SK-N-SH (cell line): ENCODE measurements at regions not wholly inside any gene's neighbourhood (a gene's known extent, or its start where the extent isn't known, plus 50 kb on each side); places are given as distances from the start of the nearest gene placed in this dataset.

ENCODE experiments used
- CTCF ChIA-PET: fragments of 300-600, 350-600 bp; formaldehyde crosslinking; extraction: SDS; loops from one replicate; lab custom pipeline; 2021; lab: Yijun Ruan, JAX
- POLR2A ChIA-PET: fragments of 350-600 bp; sonication (Branson Sonifier 250); formaldehyde crosslinking; extraction: SDS; loops from one replicate; lab custom pipeline; 2020; ENCODE audit warnings: antibody characterized with exemption, inconsistent platforms; lab: Yijun Ruan, JAX
- DNase-seq: peaks from one replicate; pipeline ENCODE4 v3.0.0; 2012
- H2AFZ ChIP-seq: fragments of 200-600 bp; sonication (generic); 2 replicates; pipeline ENCODE4 v1.8.1; 2016; ENCODE audit warnings: antibody characterized with exemption, mild to moderate bottlenecking, low read depth
- H3F3A ChIP-seq: fragments of 200-600 bp; sonication (generic); replicated peaks from 2 replicates; pipeline ENCODE3; 2016; ENCODE audit warnings: antibody characterized with exemption, mild to moderate bottlenecking; ENCODE audit not compliant: insufficient read depth
- H3K27ac ChIP-seq, 2 experiments: fragments of 200-500 bp in 1 of 2; fragments of 200-600 bp in 1 of 2; sonication (Bioruptor generic) in 1 of 2; sonication (generic), shearing (Covaris generic) in 1 of 2; 2 replicates each; pipeline versions ENCODE4 v1.5.1 to v1.6.1; 2014 to 2016; ENCODE audit warnings: low read depth in 2 of 2, inconsistent platforms in 1 of 2, low read length in 1 of 2, mild to moderate bottlenecking in 1 of 2, mixed read lengths in 1 of 2
- H3K27me3 ChIP-seq: fragments of 200-600 bp; sonication (generic), shearing (Covaris generic); 2 replicates; pipeline ENCODE4 v1.6.1; 2016; ENCODE audit warnings: mixed run types; ENCODE audit not compliant: insufficient read depth
- H3K36me3 ChIP-seq, 2 experiments: fragments of 200-500 bp in 1 of 2; fragments of 200-600 bp in 1 of 2; sonication (Bioruptor generic) in 1 of 2; sonication (generic) in 1 of 2; replicated peaks in 1 of 2; 2 replicates each; pipeline versions ENCODE3 to v1.5.1; 2014 to 2016; ENCODE audit warnings: low read length in 1 of 2, mild to moderate bottlenecking in 1 of 2; ENCODE audit not compliant: insufficient read depth in 2 of 2, control insufficient read depth in 1 of 2
- H3K4me1 ChIP-seq, 2 experiments: fragments of 200-500 bp in 1 of 2; fragments of 200-600 bp in 1 of 2; sonication (Bioruptor generic) in 1 of 2; sonication (generic), shearing (Covaris generic) in 1 of 2; 2 replicates each; pipeline versions ENCODE4 v1.5.1 to v1.6.1; 2014 to 2016; ENCODE audit warnings: low read depth in 1 of 2, low read length in 1 of 2, mixed run types in 1 of 2; ENCODE audit not compliant: insufficient read depth in 2 of 2, control insufficient read depth in 1 of 2
- H3K4me2 ChIP-seq: fragments of 200-600 bp; sonication (generic), shearing (Covaris generic); 2 replicates; pipeline ENCODE4 v1.6.1; 2017; ENCODE audit warnings: mixed run types
- H3K4me3 ChIP-seq, 2 experiments: fragments of 200-500 bp in 1 of 2; fragments of 200-600 bp in 1 of 2; sonication (Bioruptor generic) in 1 of 2; sonication (generic), shearing (Covaris generic) in 1 of 2; 2 replicates each; pipeline versions ENCODE4 v1.5.1 to v1.8.1; 2014 to 2016; ENCODE audit warnings: low read depth in 2 of 2, inconsistent platforms in 1 of 2, low read length in 1 of 2, mild to moderate bottlenecking in 1 of 2, mixed read lengths in 1 of 2, moderate library complexity in 1 of 2
- H3K79me2 ChIP-seq: fragments of 200-600 bp; sonication (generic); 2 replicates; pipeline ENCODE4 v1.8.1; 2017; ENCODE audit warnings: mild to moderate bottlenecking; ENCODE audit not compliant: insufficient read depth
- H3K9ac ChIP-seq: fragments of 200-600 bp; sonication (generic); 2 replicates; pipeline ENCODE4 v1.6.1; 2017; ENCODE audit warnings: mixed run types
- H3K9me2 ChIP-seq: fragments of 200-600 bp; sonication (generic); 2 replicates; pipeline ENCODE4 v1.6.1; 2017; ENCODE audit warnings: mixed run types
- H3K9me3 ChIP-seq: fragments of 200-600 bp; sonication (generic); 2 replicates; pipeline ENCODE4 v1.6.1; 2017; ENCODE audit warnings: mixed run types, mild to moderate bottlenecking, moderate library complexity
- H4K20me1 ChIP-seq: fragments of 200-600 bp; sonication (generic); 2 replicates; pipeline ENCODE4 v1.6.1; 2017; ENCODE audit warnings: mild to moderate bottlenecking, mixed run types; ENCODE audit not compliant: insufficient read depth
- CHD2 ChIP-seq: fragments of 150-350 bp; IDR thresholded peaks from 2 replicates; pipeline ENCODE4 v1.6.1; 2018; ENCODE audit warnings: low read length; ENCODE audit not compliant: partially characterized antibody
- FOSL2 ChIP-seq: IDR thresholded peaks from 2 replicates; pipeline ENCODE4 v1.4.0; 2012; ENCODE audit warnings: low read depth, mild to moderate bottlenecking, moderate library complexity, borderline replicate concordance
- FOXJ3 ChIP-seq: sonication (generic); formaldehyde crosslinking; IDR thresholded peaks from 2 replicates; pipeline ENCODE4 v1.5.1; 2020; ENCODE audit warnings: mild to moderate bottlenecking, missing genetic modification reagents
- FOXM1 ChIP-seq: IDR thresholded peaks from 2 replicates; pipeline ENCODE4 v1.4.0; 2012; ENCODE audit warnings: low read depth, mild to moderate bottlenecking
- GABPA ChIP-seq: IDR thresholded peaks from 2 replicates; pipeline ENCODE4 v1.4.0; 2012; ENCODE audit warnings: low read depth, mild to moderate bottlenecking
- GATA2 ChIP-seq: sonication (generic); formaldehyde crosslinking; IDR thresholded peaks from 2 replicates; pipeline ENCODE4 v1.5.0; 2020; ENCODE audit warnings: mild to moderate bottlenecking, missing genetic modification reagents
- JUND ChIP-seq: IDR thresholded peaks from 2 replicates; pipeline ENCODE4 v1.4.0; 2012
- MXI1 ChIP-seq: IDR thresholded peaks from 2 replicates; pipeline ENCODE4 v1.6.1; 2012; ENCODE audit warnings: mild to moderate bottlenecking, low read depth, low read length, improper control_type of control experiment
- NFIC ChIP-seq: IDR thresholded peaks from 2 replicates; pipeline ENCODE4 v1.4.0; 2012; ENCODE audit warnings: borderline replicate concordance
- NRF1 ChIP-seq: IDR thresholded peaks from 2 replicates; pipeline ENCODE4 v1.6.1; 2012; ENCODE audit warnings: low read depth, mild to moderate bottlenecking, low read length
- POLR2AphosphoS5 ChIP-seq: IDR thresholded peaks from 2 replicates; pipeline ENCODE4 v1.6.1; 2012; ENCODE audit warnings: low read depth, low read length
- RAD21 ChIP-seq: IDR thresholded peaks from 2 replicates; pipeline ENCODE4 v1.6.1; 2012; ENCODE audit warnings: mild to moderate bottlenecking, low read length
- RFX5 ChIP-seq: IDR thresholded peaks from 2 replicates; pipeline ENCODE4 v1.6.1; 2012; ENCODE audit warnings: mild to moderate bottlenecking, improper control_type of control experiment, low read length
- RXRA ChIP-seq: IDR thresholded peaks from 2 replicates; pipeline ENCODE4 v1.4.0; 2012; ENCODE audit warnings: low read depth, mild to moderate bottlenecking, borderline replicate concordance
- SMC3 ChIP-seq: IDR thresholded peaks from 2 replicates; pipeline ENCODE4 v1.6.1; 2012; ENCODE audit warnings: low read depth, low read length, improper control_type of control experiment
- TAF1 ChIP-seq: IDR thresholded peaks from 2 replicates; pipeline ENCODE4 v1.6.1; 2012; ENCODE audit warnings: low read depth, mild to moderate bottlenecking, low read length, moderate library complexity, borderline replicate concordance
- TEAD4 ChIP-seq: IDR thresholded peaks from 2 replicates; pipeline ENCODE4 v1.4.0; 2012; ENCODE audit warnings: mild to moderate bottlenecking, borderline replicate concordance; ENCODE audit not compliant: insufficient read depth
- WGBS: methylation state at CpG from one replicate; pipeline ENCODE4 v1.1.6; 2017; ENCODE audit warnings: low lambda C conversion rate; 5-methylcytosine and 5-hydroxymethylcytosine counted together
- TF ChIP-seq, protein P1 (sequence below): IDR thresholded peaks from 2 replicates; pipeline ENCODE4; 2012
- TF ChIP-seq, protein P2 (sequence below): fragments of 150-350 bp; IDR thresholded peaks from 2 replicates; pipeline ENCODE4 v1.6.1; 2016; ENCODE audit warnings: mild to moderate bottlenecking, low read depth, low read length
- TF ChIP-seq, protein P3 (sequence below): fragments of 150-350 bp; IDR thresholded peaks from 2 replicates; pipeline ENCODE4 v1.6.1; 2017; ENCODE audit warnings: antibody characterized with exemption, low read length, low read depth, borderline replicate concordance
- TF ChIP-seq, protein P4 (sequence below): IDR thresholded peaks from 2 replicates; pipeline ENCODE4 v1.6.1; 2012; ENCODE audit warnings: mild to moderate bottlenecking, low read depth, low read length, moderate library complexity

DNA sequence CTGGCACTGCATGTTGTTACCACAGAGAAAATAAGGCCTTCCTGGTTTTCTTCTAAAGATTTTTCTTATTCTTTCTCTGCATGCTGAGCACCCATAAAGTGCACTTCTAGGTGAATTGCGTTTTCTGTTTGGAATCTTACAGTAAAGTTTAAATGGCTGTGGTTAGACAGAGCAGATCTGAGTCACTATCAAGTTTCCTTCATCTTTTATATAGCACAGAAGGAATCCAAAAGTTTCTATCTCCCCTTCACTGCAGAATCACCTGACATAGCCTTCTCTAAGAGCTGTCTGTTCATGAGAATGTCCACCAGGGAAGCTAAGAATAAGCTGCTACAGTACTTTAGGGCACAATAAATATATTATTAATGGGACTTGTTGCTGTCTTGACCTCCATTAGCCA, 455.5 kb upstream of the FAM241A start:
- no peaks in the 10 kb centered on the region for H3K79me2 ChIP-seq
- ChIA-PET CTCF (no interaction called here), POLR2A (no interaction called here)
- no peak for TF ChIP-seq TAF1
- no peak for TF ChIP-seq RFX5
- no peak for TF ChIP-seq RAD21
- no peak for TF ChIP-seq JUND
- TF ChIP-seq FOXJ3 (CRISPR knock-in tag): no peak
- no peak for TF ChIP-seq TEAD4
- TF ChIP-seq NRF1: no peak
- TF ChIP-seq GABPA: no peak
- no peak for TF ChIP-seq CHD2
- no peak for TF ChIP-seq GATA2 (CRISPR knock-in tag)
- H3K27ac ChIP-seq: no peak overlapping the region
- H3K4me3 ChIP-seq: no peak overlapping the region
- DNase-seq: no peak
- H2AFZ ChIP-seq: no peak overlapping the region
- no peaks in the 10 kb centered on the region; a peak in 1 of 4 replicates for H3K4me1 ChIP-seq
- H3K4me2 ChIP-seq: no peak overlapping the region
- no peaks in the 10 kb centered on the region for H3K36me3 ChIP-seq
- 0% methylated on average over 1 of the region's 1 CpG for WGBS
- H4K20me1 ChIP-seq: no peaks in the 10 kb centered on the region
- no peaks in the 10 kb centered on the region for H3K27me3 ChIP-seq
- H3K9me2 ChIP-seq: no peaks in the 10 kb centered on the region
- H3K9me3 ChIP-seq: no peaks in the 10 kb centered on the region
- no peak overlapping the region for H3K9ac ChIP-seq
- no peaks in the 10 kb centered on the region for H3F3A ChIP-seq

DNA sequence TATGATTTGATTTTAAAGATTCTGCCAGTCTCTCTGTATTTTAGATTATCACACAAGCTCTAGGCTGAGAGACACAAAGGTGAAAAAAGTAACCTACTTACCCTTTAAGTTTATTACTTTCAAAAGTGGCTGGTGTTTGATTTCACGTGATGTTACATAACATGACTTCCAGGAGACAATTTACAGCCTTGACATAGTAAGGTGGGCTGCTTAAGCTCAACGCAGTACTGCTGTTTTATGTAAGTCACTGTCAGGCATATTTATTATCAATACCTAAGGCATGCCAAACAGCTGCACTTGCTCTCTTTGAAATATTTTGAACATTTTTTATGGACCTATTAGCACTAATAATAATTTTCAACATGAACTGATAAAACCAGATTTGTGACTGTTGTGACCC, 451.5 kb upstream of the FAM241A start:
- Histone ChIP-seq H3K4me3 (no peak overlapping the region), H3K9me3 (no peaks in the 10 kb centered on the region), H3K4me1 (no peaks in the 10 kb centered on the region; a peak in 1 of 4 replicates), H3F3A (no peaks in the 10 kb centered on the region), H3K27ac (no peak overlapping the region), H4K20me1 (no peaks in the 10 kb centered on the region), H2AFZ (no peak overlapping the region), H3K79me2 (no peaks in the 10 kb centered on the region), H3K27me3 (no peaks in the 10 kb centered on the region), H3K9ac (no peak overlapping the region), H3K4me2 (no peak overlapping the region), H3K9me2 (no peaks in the 10 kb centered on the region), H3K36me3 (no peaks in the 10 kb centered on the region)
- POLR2A ChIA-PET: no interaction called here
- no peak for DNase-seq
- CTCF ChIA-PET: interaction anchor here (0.7 to 1.0 kb wide), 2 partner anchors 43 to 1155 kb away, joined by 3 read pairs; no protein-coding TSS in a partner anchor
- 7% methylated on average over 2 of the region's 2 CpGs for WGBS
- TF ChIP-seq NRF1: no peak
- TF ChIP-seq, protein P1, sequence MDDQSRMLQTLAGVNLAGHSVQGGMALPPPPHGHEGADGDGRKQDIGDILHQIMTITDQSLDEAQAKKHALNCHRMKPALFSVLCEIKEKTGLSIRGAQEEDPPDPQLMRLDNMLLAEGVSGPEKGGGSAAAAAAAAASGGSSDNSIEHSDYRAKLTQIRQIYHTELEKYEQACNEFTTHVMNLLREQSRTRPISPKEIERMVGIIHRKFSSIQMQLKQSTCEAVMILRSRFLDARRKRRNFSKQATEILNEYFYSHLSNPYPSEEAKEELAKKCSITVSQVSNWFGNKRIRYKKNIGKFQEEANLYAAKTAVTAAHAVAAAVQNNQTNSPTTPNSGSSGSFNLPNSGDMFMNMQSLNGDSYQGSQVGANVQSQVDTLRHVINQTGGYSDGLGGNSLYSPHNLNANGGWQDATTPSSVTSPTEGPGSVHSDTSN: no peak
- TF ChIP-seq, protein P2, sequence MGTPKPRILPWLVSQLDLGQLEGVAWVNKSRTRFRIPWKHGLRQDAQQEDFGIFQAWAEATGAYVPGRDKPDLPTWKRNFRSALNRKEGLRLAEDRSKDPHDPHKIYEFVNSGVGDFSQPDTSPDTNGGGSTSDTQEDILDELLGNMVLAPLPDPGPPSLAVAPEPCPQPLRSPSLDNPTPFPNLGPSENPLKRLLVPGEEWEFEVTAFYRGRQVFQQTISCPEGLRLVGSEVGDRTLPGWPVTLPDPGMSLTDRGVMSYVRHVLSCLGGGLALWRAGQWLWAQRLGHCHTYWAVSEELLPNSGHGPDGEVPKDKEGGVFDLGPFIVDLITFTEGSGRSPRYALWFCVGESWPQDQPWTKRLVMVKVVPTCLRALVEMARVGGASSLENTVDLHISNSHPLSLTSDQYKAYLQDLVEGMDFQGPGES: no peak
- TF ChIP-seq RFX5: no peak
- TF ChIP-seq POLR2AphosphoS5: no peak
- no peak for TF ChIP-seq MXI1
- no peak for TF ChIP-seq FOXM1
- TF ChIP-seq CHD2: no peak
- TF ChIP-seq FOSL2: no peak
- no peak for TF ChIP-seq SMC3
- no peak for TF ChIP-seq RXRA
- TF ChIP-seq JUND: no peak
- TF ChIP-seq, protein P3, sequence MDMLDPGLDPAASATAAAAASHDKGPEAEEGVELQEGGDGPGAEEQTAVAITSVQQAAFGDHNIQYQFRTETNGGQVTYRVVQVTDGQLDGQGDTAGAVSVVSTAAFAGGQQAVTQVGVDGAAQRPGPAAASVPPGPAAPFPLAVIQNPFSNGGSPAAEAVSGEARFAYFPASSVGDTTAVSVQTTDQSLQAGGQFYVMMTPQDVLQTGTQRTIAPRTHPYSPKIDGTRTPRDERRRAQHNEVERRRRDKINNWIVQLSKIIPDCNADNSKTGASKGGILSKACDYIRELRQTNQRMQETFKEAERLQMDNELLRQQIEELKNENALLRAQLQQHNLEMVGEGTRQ: no peak
- no peak for TF ChIP-seq GABPA
- TF ChIP-seq, protein P4, sequence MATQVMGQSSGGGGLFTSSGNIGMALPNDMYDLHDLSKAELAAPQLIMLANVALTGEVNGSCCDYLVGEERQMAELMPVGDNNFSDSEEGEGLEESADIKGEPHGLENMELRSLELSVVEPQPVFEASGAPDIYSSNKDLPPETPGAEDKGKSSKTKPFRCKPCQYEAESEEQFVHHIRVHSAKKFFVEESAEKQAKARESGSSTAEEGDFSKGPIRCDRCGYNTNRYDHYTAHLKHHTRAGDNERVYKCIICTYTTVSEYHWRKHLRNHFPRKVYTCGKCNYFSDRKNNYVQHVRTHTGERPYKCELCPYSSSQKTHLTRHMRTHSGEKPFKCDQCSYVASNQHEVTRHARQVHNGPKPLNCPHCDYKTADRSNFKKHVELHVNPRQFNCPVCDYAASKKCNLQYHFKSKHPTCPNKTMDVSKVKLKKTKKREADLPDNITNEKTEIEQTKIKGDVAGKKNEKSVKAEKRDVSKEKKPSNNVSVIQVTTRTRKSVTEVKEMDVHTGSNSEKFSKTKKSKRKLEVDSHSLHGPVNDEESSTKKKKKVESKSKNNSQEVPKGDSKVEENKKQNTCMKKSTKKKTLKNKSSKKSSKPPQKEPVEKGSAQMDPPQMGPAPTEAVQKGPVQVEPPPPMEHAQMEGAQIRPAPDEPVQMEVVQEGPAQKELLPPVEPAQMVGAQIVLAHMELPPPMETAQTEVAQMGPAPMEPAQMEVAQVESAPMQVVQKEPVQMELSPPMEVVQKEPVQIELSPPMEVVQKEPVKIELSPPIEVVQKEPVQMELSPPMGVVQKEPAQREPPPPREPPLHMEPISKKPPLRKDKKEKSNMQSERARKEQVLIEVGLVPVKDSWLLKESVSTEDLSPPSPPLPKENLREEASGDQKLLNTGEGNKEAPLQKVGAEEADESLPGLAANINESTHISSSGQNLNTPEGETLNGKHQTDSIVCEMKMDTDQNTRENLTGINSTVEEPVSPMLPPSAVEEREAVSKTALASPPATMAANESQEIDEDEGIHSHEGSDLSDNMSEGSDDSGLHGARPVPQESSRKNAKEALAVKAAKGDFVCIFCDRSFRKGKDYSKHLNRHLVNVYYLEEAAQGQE: no peak
- TF ChIP-seq FOXJ3 (CRISPR knock-in tag): no peak
- TF ChIP-seq NFIC: no peak
- no peak for TF ChIP-seq RAD21
